Osteoblast (primary cell): ENCODE measurements at regions not wholly inside any gene's neighbourhood (a gene's known extent, or its start where the extent isn't known, plus 50 kb on each side); places are given as distances from the start of the nearest gene placed in this dataset.

Experiments used
- DNase-seq: peaks from one replicate; pipeline ENCODE4 v3.0.0; 2011; ENCODE audit warnings: low spot score, mixed read lengths; ENCODE audit not compliant: insufficient read length; ENCODE audit errors: missing footprints
- H2AFZ ChIP-seq: 2 replicates; pipeline ENCODE4 v1.6.0; 2011; ENCODE audit warnings: mild to moderate bottlenecking, low read length
- H3K27ac ChIP-seq: 2 replicates; pipeline ENCODE4 v1.5.1; 2011; ENCODE audit warnings: mild to moderate bottlenecking, low read depth, low read length, moderate library complexity
- H3K27me3 ChIP-seq: 2 replicates; pipeline ENCODE4 v1.6.0; 2012; ENCODE audit warnings: mild to moderate bottlenecking, control low read depth, inconsistent platforms, low read length, moderate library complexity; ENCODE audit not compliant: insufficient read depth
- H3K36me3 ChIP-seq: 2 replicates; pipeline ENCODE4 v1.5.1; 2011; ENCODE audit warnings: mild to moderate bottlenecking, low read length, control low read depth, moderate library complexity; ENCODE audit not compliant: insufficient read depth
- H3K4me1 ChIP-seq: 2 replicates; pipeline ENCODE4 v1.5.1; 2011; ENCODE audit warnings: mild to moderate bottlenecking, low read length, control low read depth, moderate library complexity; ENCODE audit not compliant: insufficient read depth
- H3K4me2 ChIP-seq: 2 replicates; pipeline ENCODE4 v1.6.0; 2011; ENCODE audit warnings: mild to moderate bottlenecking, low read length; ENCODE audit not compliant: insufficient read depth
- H3K4me3 ChIP-seq: fragments of 200-600 bp; sonication (generic); 3 replicates; pipeline ENCODE4 v1.5.1; 2012; ENCODE audit warnings: mild to moderate bottlenecking, low read length, inconsistent platforms; ENCODE audit not compliant: insufficient read depth
- H3K79me2 ChIP-seq: 2 replicates; pipeline ENCODE4 v1.6.0; 2012; ENCODE audit warnings: mild to moderate bottlenecking, low read length, control low read depth, inconsistent platforms; ENCODE audit not compliant: insufficient read depth
- H3K9me3 ChIP-seq: 2 replicates; pipeline ENCODE4 v1.5.1; 2011; ENCODE audit warnings: low read depth, low read length, control low read depth
- H4K20me1 ChIP-seq: 2 replicates; pipeline ENCODE4 v1.6.0; 2012; ENCODE audit warnings: mild to moderate bottlenecking, low read length, control low read depth; ENCODE audit not compliant: insufficient read depth
- CTCF ChIP-seq: IDR thresholded peaks from 2 replicates; pipeline ENCODE4 v1.5.1; 2011; ENCODE audit warnings: mild to moderate bottlenecking, low read depth, low read length, moderate library complexity; ENCODE audit errors: extremely low read depth

- H4K20me1 ChIP-seq, result no peaks in the 10 kb centered on the region
- no peaks in the 10 kb centered on the region for H3K9me3 ChIP-seq
- peak overlapping the region; percentile 38 for H2AFZ ChIP-seq
- peak; percentile 90 for DNase-seq
- peaks cover 24% of the 10 kb centered on the region for H3K4me1 ChIP-seq
- H3K79me2 ChIP-seq, result no peaks in the 10 kb centered on the region
- TF ChIP-seq CTCF, result no peak
- no peaks in the 10 kb centered on the region for H3K27me3 ChIP-seq
- H3K27ac ChIP-seq, result no peak overlapping the region
- no peaks in the 10 kb centered on the region for H3K36me3 ChIP-seq
- no peak overlapping the region for H3K4me2 ChIP-seq
- no peak overlapping the region for H3K4me3 ChIP-seq
Observed at GRCh38 chr1:55679971-55680370, 464.8 kb upstream of the USP24 start.

- Histone ChIP-seq H3K79me2 (no peaks in the 10 kb centered on the region), H3K36me3 (no peaks in the 10 kb centered on the region), H3K9me3 (no peaks in the 10 kb centered on the region), H3K27ac (no peak overlapping the region), H3K4me1 (peaks cover 10% of the 10 kb centered on the region), H3K4me2 (no peak overlapping the region), H3K4me3 (no peak overlapping the region), H4K20me1 (no peaks in the 10 kb centered on the region), H2AFZ (no peak overlapping the region), H3K27me3 (no peaks in the 10 kb centered on the region)
- TF ChIP-seq CTCF, result no peak
- DNase-seq, result no peak
Observed at GRCh38 chr1:55673416-55673815, 458.3 kb upstream of the USP24 start.

GRCh38 chr1:55670331-55671082 is 455.3 kb upstream of the USP24 start:
- no peak for TF ChIP-seq CTCF
- Histone ChIP-seq H3K9me3 (no peaks in the 10 kb centered on the region), H2AFZ (peak overlapping the region; percentile 87), H3K4me1 (peaks cover 10% of the 10 kb centered on the region), H3K4me2 (peak overlapping the region; percentile 43), H3K4me3 (peak overlapping the region; percentile 1), H3K27me3 (no peaks in the 10 kb centered on the region), H3K36me3 (no peaks in the 10 kb centered on the region), H3K79me2 (no peaks in the 10 kb centered on the region), H4K20me1 (no peaks in the 10 kb centered on the region), H3K27ac (no peak overlapping the region)
- DNase-seq, result no peak

GRCh38 chr1:55669293-55669692 is 454.1 kb upstream of the USP24 start:
- H3K79me2 ChIP-seq, result no peaks in the 10 kb centered on the region
- peak overlapping the region; percentile 54 for H2AFZ ChIP-seq
- no peak for DNase-seq
- H3K27ac ChIP-seq, result no peak overlapping the region
- H3K9me3 ChIP-seq, result no peaks in the 10 kb centered on the region
- no peak overlapping the region for H3K4me3 ChIP-seq
- no peak for TF ChIP-seq CTCF
- no peaks in the 10 kb centered on the region for H4K20me1 ChIP-seq
- no peaks in the 10 kb centered on the region for H3K27me3 ChIP-seq
- no peaks in the 10 kb centered on the region for H3K36me3 ChIP-seq
- H3K4me1 ChIP-seq, result peaks cover 10% of the 10 kb centered on the region
- H3K4me2 ChIP-seq, result no peak overlapping the region
